Mucosa of descending colon (tissue), 3 donors: ENCODE measurements at regions not wholly inside any gene's neighbourhood (a gene's known extent, or its start where the extent isn't known, plus 50 kb on each side); places are given as distances from the start of the nearest gene placed in this dataset.

Source experiments
- ATAC-seq: fragments of 200-7000 bp; cut with Tn5 transposase; one replicate; pipeline ENCODE4 v1.9.1; 2020; ENCODE audit warnings: mild to moderate bottlenecking, moderate library complexity
- DNase-seq, 3 donors: peaks; one replicate each; pipeline ENCODE4 v3.0.0-alpha.2; 2020
- H3K36me3 ChIP-seq: fragments of 200-600 bp; one replicate; pipeline ENCODE4 v1.8.0; 2021; ENCODE audit warnings: low read depth, mild to moderate bottlenecking
- H3K4me1 ChIP-seq: fragments of 200-600 bp; one replicate; pipeline ENCODE4 v1.8.0; 2021; ENCODE audit warnings: low read depth, mild to moderate bottlenecking
- H3K4me3 ChIP-seq: fragments of 200-600 bp; one replicate; pipeline ENCODE4 v1.8.0; 2021; ENCODE audit warnings: mild to moderate bottlenecking
- H3K9me3 ChIP-seq: fragments of 200-600 bp; one replicate; pipeline ENCODE4 v1.8.0; 2021; ENCODE audit warnings: mild to moderate bottlenecking
- intact Hi-C, 2 donors: fragments of 100-400 bp; cut with DNase I in 1 of 2; cut with micrococcal nuclease in 1 of 2; formaldehyde crosslinking; loops; one replicate each; pipeline versions ENCODE4 v1.11.0 to v1.11.1; 2022; cut with DNase I, micrococcal nuclease
- TF ChIP-seq, protein P1 (sequence below): fragments of 200-600 bp; IDR thresholded peaks from one replicate; pipeline ENCODE4 v1.8.0; 2022; ENCODE audit warnings: antibody characterized with exemption, mild to moderate bottlenecking
- donor health status: DM: no; HTN: no; CAD: no; lungs with moderate emphysema.
- donor health status: DM: no; HTN: no; CAD: no.
- donor health status: DM: no; HTN: yes; CAD: no.

DNA sequence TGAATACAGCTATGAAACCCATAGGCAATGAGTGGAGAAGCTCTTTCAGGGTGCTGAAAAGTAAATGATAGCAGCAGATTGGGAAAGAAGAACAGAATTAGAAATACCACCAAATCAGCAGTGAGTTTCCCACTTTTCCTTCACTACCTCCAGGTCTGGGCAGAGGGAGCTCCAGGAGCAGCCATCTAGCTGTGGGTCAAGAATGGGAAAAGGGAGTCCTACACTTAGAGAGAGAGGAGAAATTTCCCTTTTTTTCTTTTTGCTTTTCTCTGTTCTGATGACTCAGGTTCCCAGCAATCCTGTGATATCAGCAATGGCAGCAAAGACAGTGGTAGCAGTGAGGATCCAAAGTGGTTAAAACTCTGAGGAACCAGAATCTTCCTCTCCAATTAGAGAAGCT lies 263.9 kb downstream of the NXPE2 start:
- TF ChIP-seq, protein P1, sequence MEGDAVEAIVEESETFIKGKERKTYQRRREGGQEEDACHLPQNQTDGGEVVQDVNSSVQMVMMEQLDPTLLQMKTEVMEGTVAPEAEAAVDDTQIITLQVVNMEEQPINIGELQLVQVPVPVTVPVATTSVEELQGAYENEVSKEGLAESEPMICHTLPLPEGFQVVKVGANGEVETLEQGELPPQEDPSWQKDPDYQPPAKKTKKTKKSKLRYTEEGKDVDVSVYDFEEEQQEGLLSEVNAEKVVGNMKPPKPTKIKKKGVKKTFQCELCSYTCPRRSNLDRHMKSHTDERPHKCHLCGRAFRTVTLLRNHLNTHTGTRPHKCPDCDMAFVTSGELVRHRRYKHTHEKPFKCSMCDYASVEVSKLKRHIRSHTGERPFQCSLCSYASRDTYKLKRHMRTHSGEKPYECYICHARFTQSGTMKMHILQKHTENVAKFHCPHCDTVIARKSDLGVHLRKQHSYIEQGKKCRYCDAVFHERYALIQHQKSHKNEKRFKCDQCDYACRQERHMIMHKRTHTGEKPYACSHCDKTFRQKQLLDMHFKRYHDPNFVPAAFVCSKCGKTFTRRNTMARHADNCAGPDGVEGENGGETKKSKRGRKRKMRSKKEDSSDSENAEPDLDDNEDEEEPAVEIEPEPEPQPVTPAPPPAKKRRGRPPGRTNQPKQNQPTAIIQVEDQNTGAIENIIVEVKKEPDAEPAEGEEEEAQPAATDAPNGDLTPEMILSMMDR: no peak
- intact Hi-C loops: no loop called here
- DNase-seq: no peak
- no peak for ATAC-seq
- peaks cover 7% of the 10 kb centered on the region for H3K9me3 ChIP-seq
- H3K36me3 ChIP-seq: no peaks in the 10 kb centered on the region
- no peaks in the 10 kb centered on the region for H3K4me1 ChIP-seq
- no peak overlapping the region for H3K4me3 ChIP-seq

DNA sequence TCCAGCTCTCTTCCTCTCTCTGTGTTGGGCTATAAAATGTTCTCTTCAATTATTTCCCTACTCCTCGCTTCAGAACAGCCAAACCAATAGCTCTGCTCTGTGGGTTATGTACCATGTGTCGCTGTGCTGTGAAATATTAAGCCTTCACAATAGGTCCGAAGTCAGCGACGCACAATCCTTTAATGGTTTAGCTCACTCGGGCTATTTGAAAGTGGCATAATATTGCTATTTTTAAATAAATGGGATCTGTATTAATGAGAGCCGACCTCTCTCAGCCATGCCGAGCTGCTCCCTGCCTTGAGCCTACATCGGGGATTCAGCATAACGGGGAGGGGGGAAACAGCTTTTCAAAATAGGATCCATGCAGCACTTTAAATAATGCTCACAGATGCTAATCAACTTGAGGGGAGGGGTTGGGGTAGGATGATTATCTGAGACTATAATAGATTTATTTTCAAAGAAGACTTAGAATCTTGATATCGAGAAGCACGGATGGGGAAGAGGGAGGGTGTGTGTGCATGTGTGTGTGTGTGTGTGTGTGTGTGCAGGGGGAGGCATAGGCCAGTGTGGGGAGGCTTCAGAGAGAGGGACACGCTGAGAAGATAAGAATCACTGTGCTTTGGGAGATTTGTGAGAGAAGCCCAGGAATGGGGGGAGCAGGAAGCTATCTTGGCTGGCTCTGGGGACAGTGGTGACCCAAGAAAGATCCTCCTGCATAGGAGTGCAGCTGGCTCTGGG lies 271.5 kb downstream of the NXPE2 start:
- DNase-seq: no peak
- no peaks in the 10 kb centered on the region for H3K36me3 ChIP-seq
- H3K9me3 ChIP-seq: no peaks in the 10 kb centered on the region
- no peak overlapping the region for H3K4me3 ChIP-seq
- H3K4me1 ChIP-seq: no peaks in the 10 kb centered on the region
- TF ChIP-seq, protein P1: no peak
- ATAC-seq: no peak
- intact Hi-C loops: no loop called here

DNA sequence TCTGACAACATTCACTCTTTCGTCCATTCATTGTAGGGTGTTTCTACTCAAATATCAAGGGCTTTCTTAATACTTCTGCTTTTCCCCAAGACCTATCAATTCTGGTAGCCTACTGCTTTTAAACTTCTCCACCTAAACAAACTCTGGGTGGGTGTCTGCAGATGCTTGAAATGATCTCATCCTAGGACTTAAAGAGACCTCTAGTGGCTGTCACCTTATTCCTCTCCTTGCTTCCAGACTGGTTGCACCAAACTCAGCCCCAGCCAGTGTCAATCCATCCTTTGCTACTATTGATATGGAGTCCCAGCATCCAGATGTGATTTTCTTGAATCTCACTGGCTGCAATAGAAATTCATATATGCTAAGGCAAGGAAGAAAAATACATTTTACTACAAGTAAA lies 274.7 kb downstream of the NXPE2 start:
- Histone ChIP-seq H3K36me3 (no peaks in the 10 kb centered on the region), H3K4me3 (no peak overlapping the region), H3K4me1 (no peaks in the 10 kb centered on the region), H3K9me3 (no peaks in the 10 kb centered on the region)
- ATAC-seq: no peak
- DNase-seq: peak in 1 of 3 donors; percentile 2
- TF ChIP-seq, protein P1: no peak
- intact Hi-C loops: no loop called here

DNA sequence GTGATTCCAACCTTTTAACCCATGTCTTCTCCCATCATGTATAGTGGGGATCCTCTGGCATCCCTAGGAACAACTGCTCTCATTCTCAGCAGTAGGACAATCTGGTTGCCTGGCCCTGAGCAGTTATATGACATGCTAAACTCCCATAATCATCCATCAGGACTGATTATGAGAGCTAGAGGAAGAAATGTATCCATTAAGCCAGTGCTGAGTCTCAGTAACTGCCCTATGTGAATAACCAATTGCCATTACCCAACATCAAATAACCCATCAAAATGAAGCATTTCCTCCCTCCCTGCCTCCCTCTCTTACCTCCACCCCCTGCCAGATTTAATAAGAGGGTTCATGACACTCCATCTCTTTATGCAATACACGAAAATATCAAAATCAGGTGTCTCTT lies 277.6 kb downstream of the NXPE2 start:
- Histone ChIP-seq H3K4me3 (no peak overlapping the region), H3K9me3 (no peaks in the 10 kb centered on the region), H3K4me1 (no peaks in the 10 kb centered on the region), H3K36me3 (no peaks in the 10 kb centered on the region)
- intact Hi-C loops: no loop called here
- TF ChIP-seq, protein P1: no peak
- ATAC-seq: no peak
- DNase-seq: no peak

DNA sequence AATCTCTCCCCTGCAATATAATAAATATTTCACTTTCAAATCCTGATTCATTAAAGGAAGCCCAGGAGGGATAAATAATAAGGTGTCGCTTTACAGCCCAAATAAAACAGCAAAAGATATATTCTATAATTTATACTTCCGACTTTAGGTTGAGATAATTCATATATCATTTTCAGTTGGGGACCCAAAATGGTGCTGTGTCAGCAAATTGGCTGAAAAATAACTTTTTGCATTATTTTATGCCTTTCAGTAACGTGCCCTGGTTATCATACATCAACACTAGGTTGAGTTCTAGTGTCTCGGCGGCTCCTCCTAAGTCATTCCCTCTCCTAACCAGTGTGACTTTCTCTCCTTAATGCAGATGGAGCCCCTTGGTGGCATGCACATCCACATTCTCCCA lies 278.2 kb downstream of the NXPE2 start:
- no peak overlapping the region for H3K4me3 ChIP-seq
- no peaks in the 10 kb centered on the region for H3K36me3 ChIP-seq
- H3K4me1 ChIP-seq: no peaks in the 10 kb centered on the region
- H3K9me3 ChIP-seq: no peaks in the 10 kb centered on the region
- DNase-seq: no peak
- TF ChIP-seq, protein P1: no peak
- intact Hi-C loops: no loop called here
- ATAC-seq: no peak
